IPS DF 19.7 (cell line): ENCODE measurements at regions not wholly inside any gene's neighbourhood (a gene's known extent, or its start where the extent isn't known, plus 50 kb on each side); places are given as distances from the start of the nearest gene placed in this dataset.

Experiments used
- DNase-seq: peaks from one replicate; pipeline ENCODE4 v3.0.0-alpha.2; 2013; ENCODE audit warnings: low read depth, low spot score

- no peak for DNase-seq
Observed at GRCh38 chr10:88059190-88059589, 195.8 kb downstream of the PTEN start.

DNA sequence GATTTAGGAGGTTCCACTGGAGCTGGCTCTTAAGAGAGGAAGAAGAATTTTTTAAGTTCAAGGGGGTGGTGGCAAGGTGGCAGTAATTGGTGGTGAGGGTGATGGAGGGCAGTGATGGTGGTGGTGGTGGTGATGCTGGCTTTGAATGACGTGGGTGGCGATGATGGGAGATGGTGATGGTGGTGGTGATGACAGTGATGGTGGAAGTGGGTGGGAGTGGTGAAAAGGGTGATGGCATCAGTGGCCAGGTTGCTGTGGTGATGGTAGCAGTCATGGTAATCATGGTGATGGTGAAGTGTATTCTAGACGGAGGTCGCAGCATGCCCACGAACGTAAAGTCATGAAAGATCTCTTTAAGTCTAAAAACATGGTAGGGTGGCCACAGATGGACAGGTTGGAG, 197.3 kb downstream of the PTEN start:
- DNase-seq: no peak

DNA sequence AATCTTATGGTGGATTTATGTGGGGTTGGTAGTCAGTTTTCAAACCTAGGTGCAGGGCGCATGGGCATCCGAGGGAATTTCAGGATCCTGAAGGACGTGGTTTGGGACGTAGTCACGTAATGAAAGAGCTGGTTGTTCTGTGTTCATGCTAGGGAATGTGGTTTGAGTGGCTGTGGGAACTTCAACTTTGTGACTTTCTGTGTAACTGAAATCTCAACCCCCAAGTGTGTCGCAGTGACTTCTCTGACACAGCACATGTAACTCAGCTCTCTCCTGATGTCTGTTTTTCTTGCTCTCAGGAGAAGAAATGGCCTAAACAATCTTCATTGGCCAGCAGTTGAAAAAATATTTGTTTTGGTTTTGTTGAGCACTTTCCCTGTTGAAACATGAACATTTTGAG, 199.0 kb downstream of the PTEN start:
- DNase-seq: no peak

DNA sequence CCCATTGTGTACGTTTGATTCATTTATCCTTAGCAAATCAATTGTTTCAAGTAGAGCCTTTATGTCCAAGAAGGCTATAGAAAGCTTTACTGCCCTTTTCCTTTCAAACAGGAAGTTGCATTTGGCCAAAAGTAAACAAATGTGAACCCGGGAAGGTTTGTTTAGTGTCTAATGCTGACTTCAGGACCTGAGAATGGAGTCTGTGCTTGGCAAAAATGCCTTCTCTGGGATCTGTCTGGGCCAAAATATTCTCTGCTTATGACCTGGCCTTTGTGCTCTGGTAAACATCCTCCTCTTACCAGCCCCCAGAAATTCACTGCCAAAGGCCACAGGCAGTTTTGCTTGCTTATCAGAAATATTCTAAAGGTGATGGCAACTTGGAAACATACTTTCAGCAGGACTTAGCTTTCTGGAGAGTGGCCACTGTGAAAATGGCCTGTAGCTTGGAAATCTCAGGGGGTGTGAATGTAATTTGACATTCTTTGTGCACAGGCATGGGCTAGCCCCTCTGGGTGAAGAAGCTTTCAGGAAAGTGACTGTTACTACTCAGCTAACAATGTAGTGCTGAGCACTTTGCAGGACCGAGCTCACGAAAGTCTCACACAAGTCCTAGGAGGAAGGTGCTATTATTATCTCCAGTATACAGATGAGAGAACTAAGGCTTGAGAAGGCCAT, 199.5 kb downstream of the PTEN start:
- DNase-seq: no peak

GRCh38 chr10:88063861-88064557, 200.6 kb downstream of the PTEN start:
- no peak for DNase-seq

- DNase-seq: no peak
Observed at GRCh38 chr10:88064608-88065382, 201.4 kb downstream of the PTEN start.

DNA sequence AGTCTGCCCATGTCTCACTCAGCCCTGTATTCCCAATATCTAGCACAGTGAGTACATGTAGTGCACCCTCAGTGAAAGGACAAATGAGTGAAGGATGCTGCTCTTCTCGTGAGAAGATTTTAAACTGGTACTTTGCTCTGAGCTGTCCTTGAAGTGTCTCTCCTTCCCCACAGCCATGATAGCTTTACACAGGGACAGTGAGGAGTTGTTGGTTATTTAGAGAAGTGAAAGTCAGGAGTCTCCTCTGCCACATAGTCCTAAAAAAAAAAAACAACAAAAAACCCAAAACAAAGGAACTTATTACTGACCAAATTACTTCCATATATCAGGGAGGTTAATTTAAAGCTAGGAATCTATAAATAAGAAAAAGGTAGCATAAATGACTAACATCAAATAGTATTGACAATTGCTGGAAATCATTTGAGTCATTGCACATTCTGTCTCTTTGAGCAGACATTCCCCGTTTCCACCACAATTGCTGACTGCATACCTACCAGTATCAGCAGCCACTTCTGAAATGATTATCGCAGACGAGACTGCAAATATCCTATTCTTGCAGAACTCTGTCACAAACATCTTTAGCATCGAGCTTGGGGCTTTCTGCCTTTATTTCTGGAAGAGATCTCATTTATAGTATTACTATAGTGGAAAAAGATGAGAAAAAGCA, 202.1 kb downstream of the PTEN start:
- DNase-seq: no peak

GRCh38 chr10:88066319-88066718, 202.9 kb downstream of the PTEN start:
- no peak for DNase-seq

DNA sequence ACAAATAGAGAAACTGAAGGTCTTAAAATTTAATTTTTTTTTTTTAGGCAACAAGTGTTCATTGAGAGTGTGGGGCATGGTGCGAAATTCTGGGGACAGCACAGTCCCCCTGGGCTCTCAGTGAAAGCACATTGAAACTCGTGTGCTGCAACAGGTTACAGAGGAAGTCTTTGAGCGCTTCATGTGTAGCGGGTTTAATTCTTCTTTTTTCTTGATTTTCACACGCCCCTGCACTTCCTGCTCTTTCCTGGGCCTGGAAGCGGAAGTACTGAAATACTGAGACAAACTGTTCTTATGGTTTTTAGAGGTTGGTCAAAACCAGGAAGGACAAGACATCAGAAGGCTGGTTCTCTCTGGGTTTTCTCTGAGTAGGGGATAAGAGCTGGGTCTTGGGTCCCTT, 203.5 kb downstream of the PTEN start:
- DNase-seq: no peak

DNA sequence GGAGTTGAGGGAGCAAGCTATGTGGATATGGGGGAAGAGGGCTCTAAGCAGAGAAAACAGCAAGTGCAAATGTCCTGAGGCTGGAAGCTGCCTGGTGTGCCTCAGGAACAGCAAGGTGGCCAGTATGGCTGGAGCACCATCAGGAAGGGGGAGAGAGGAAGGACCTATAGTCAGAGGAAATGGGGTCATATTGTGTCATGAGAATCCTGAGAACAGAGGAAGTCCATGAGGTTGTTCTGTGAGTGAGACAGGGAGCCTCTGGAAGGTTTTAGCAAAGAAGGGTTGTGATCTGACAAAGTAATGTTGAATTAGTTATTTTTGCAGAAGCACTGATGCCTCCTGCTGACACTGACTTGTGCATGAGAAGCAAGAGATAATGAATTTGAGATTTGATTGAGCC, 204.3 kb downstream of the PTEN start:
- no peak for DNase-seq

DNA sequence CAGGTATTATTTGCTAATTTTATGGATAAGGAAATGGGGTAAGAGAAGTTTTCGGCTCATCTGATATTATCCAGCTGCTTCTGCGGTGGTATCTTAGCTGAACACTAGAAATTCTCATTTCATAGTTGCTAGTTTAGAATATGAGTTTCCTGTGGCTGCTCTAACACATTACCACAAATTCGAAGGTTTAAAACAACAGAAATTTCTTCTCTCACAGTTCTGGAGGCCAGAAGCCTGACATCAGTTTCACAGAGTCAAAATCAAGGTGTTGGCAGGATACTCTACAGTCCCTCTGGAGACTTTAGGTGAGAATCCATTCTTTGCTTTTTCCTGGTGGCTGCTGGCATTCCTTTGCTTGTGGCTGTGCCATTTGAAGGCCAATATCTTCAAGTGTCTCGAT, 205.9 kb downstream of the PTEN start:
- no peak for DNase-seq

GRCh38 chr10:88070080-88070880, 206.9 kb downstream of the PTEN start:
- no peak for DNase-seq

DNA sequence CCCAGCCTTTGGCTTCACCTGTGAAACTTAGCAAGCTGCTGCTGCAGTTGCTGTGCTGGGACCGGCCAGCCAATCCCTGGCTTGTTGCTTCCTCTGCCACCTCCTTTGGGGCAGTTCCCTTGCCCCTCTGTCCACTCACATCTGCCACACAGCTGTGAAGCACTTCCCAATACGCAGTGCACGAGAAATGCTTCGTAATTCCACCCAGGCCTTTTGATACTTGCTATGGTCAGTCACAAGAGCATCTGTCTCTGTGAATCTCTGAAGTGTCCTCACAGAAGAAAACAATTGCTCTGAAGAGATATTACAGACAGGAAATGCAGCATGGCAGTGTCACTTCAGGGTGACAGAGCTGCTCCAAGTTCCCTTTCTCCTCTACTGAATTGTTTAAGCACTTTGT, 208.5 kb downstream of the PTEN start:
- no peak for DNase-seq

DNA sequence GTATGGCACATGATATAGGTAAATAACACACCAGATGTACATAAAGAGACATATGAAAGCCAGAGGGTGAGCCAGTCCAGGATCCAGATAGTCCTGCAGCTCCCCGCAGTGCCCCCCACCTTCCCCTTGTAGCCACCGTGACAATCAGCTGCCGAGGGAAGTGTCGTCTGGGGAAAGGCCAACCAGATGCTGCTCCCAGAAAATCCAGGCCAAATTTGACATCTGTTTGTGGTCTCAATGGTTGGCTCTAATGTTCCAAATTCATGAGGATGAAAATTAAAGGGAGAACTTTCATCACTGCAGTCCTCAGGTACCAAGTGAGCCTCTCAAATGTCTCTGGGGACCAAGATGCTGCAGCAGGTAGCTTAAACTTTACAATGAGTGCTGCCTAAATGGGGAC, 210.3 kb downstream of the PTEN start:
- no peak for DNase-seq

GRCh38 chr10:88074971-88075370, 211.5 kb downstream of the PTEN start:
- DNase-seq: no peak

DNA sequence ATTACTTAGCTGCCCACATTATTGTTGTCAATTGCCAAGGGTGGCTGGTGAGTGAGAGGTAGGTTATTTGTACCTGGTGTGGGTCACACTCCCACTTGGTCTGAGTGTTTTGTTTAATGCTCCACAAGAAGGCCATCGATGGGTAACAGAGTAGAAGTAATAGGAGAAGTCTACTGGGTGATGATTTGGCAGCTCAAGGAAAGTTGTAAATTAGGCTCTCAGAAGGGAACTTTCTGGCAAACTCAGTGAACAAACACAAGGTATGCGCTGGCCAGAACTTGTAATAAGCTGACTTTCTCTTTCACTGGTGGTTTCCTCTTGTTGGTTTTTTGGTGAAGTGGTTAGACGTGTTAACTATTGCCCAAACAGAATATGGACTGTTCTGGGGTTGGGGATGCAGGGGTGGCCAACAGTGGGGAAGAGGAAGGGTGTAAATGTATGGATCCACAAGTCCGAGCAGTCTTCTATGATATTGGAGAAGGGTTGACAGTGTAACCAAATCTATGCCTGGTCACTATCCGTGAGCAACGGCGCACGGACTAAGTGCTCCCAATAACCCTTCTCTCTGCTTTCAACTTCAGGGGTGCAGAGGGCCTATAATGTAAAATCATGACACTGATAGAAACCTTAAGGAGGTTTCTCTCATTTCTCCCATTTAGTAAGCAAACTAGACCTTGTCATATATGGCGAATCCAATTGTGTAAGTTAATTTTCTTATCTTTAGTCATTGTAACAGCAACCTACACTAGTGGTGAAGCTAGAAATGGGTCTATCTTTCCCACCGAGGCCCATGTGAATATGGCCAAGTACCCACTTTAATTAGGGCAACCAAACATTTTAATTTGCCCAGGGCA, 212.8 kb downstream of the PTEN start:
- no peak for DNase-seq

DNA sequence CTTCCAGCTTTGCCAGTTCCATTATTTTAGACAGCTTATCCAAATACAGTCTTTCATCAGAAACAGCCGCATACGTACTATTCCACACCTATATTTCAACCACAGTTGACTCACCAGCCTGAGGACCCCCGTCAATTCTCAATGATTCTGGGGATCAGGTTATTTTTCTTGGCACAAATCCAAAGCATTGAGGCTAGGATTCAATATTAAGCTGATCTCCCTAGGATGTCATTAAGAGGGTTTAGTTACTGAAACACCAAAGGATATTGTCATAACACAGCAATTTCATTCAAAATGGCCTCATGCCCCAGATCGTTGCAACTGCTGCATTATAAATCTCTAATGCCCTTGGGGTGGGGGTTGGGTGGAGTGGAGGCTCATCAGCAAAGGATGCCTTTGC, 214.6 kb downstream of the PTEN start:
- no peak for DNase-seq

DNA sequence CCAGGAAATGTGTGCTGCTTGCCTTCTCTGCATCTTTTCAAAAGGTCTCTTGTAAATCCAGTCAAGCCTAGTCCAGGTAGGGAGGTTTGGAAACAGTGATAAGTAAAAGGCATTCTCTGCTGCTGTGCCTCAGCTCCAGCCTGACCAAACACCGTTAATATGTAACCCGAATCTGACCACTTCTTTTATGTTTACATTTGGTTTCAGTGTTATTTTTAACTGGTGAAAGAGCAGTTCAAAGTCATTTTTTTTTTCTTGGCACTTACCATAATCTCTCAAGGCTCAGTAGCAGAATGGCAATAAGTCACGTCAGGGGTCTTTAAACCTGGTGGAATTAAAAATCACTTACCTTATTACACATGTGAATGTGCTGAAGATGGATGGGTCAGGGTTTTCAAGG, 216.8 kb downstream of the PTEN start:
- DNase-seq: no peak

DNA sequence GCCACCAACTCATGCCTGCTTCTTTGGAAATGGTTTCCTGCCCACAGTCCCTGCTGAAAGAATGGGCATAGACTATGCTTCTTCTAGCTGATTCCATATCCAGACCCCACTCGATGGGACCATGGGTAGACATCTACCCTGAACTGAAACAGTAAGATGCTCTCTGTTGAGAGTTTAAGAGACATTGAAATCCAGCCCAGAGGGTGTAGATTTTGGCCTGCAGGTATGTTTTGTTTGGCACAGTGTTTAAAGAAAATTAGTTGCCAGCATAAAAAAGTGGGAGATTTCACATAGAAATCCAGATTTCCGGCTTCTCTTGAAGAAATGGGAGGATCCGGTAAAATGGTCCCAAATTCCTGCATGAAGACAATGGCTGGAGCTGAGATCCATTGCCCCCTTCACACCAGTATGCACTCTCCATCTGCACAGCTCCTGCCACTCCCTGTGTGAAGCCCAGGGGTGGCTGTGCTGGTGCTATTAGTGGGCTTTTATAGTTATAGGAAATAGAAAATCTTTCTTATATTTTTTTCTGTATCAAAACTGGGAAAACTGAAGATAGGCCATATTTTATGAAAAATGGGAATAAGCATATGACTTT, 218.1 kb downstream of the PTEN start:
- no peak for DNase-seq

DNA sequence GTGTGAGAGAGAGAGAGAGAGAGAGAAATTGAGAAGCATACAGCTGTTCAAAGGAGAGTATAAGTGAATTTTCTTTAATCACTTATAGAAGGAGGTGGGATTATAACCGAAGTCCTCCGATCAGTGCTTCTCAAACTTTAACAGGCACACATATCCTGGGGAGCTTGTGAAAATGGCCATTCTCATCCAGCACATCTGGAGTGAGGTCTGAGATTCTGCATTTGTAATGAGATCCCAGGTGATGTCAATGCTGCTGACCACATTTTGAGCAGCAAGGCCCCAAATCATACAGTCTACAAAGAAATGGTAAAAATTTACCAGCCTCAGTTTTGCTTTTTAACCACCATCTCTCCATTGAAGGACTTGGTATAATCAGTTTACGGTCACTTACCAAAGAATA, 219.0 kb downstream of the PTEN start:
- no peak for DNase-seq
